Transverse colon (tissue), 4 donors: ENCODE measurements at regions not wholly inside any gene's neighbourhood (a gene's known extent, or its start where the extent isn't known, plus 50 kb on each side); places are given as distances from the start of the nearest gene placed in this dataset.

Experiments
- DNase-seq: peaks from one replicate; pipeline ENCODE4 v3.0.0-alpha.2; 2019
- H3K27ac ChIP-seq, 4 donors: fragments of 200-600 bp; sonication (generic); 2 replicates each; pipeline ENCODE4 v1.5.1; 2016 to 2018; ENCODE audit warnings: inconsistent platforms in 4 of 4
- H3K27me3 ChIP-seq: fragments of 200-600 bp; sonication (generic); 2 replicates; pipeline ENCODE4 v1.5.1; 2017; ENCODE audit warnings: inconsistent platforms
- H3K36me3 ChIP-seq, 4 donors: fragments of 200-600 bp; sonication (generic); 2 replicates each; pipeline ENCODE4 v1.5.1; 2017 to 2019; ENCODE audit warnings: inconsistent platforms in 4 of 4
- H3K4me1 ChIP-seq, 4 donors: fragments of 200-600 bp; sonication (generic); 2 replicates each; pipeline ENCODE4 v1.5.1; 2017 to 2020; ENCODE audit warnings: inconsistent platforms in 4 of 4
- H3K4me3 ChIP-seq, 4 donors: fragments of 200-600 bp; sonication (generic); 1 replicate in 1 of 4; 2 replicates in 3 of 4; pipeline versions ENCODE4 v1.5.1 to v1.6.1; 2017 to 2019; ENCODE audit warnings: inconsistent platforms in 4 of 4
- H3K9me3 ChIP-seq, 2 donors: fragments of 200-600 bp; sonication (generic); 2 replicates each; pipeline ENCODE4 v1.5.1; 2017 to 2019; ENCODE audit warnings: inconsistent platforms in 2 of 2
- EP300 ChIP-seq: sonication (generic); formaldehyde crosslinking; IDR thresholded peaks from one replicate; pipeline ENCODE4 v1.6.1; 2017; ENCODE audit warnings: antibody characterized with exemption, low read depth
- POLR2A ChIP-seq: fragments of 450-650 bp; IDR thresholded peaks from one replicate; pipeline ENCODE4 v1.6.1; 2016; ENCODE audit warnings: antibody characterized with exemption, mild to moderate bottlenecking, moderate library complexity
- POLR2AphosphoS5 ChIP-seq, 3 donors: sonication (generic); formaldehyde crosslinking; IDR thresholded peaks; one replicate each; pipeline ENCODE4 v1.6.1; 2016; ENCODE audit warnings: antibody characterized with exemption in 3 of 3
- WGBS, 2 donors: methylation state at CpG; one replicate each; pipeline ENCODE4 v1.1.5; 2018; ENCODE audit warnings: low coverage in 1 of 2; 5-methylcytosine and 5-hydroxymethylcytosine counted together
- in situ Hi-C, 4 donors: fragments of 200-750 bp; cut with MboI; loops; one replicate each; pipeline versions ENCODE4 v1.15.0 to v1.15.1; 2017; ENCODE audit warnings: low sequenced_read_pairs in 3 of 4, low pct_ligation_motif_present in 1 of 4, low pct_unique_long_range_greater_than_20kb in 1 of 4
- intact Hi-C: fragments of 100-400 bp; cut with DNase I; formaldehyde crosslinking; loops from one replicate; pipeline ENCODE4 v1.15.1; 2023; ENCODE audit warnings: low total_unique reads
- TF ChIP-seq, protein P1 (sequence below), 5 experiments: fragments of 200-600 bp in 3 of 5; fragments of 450-650 bp in 2 of 5; sonication (generic) in 3 of 5; IDR thresholded peaks; 1 replicate in 2 of 5; 2 replicates in 3 of 5; pipeline ENCODE4 v1.5.1; 2016 to 2017; ENCODE audit warnings: antibody characterized with exemption in 5 of 5, inconsistent platforms in 3 of 5, mild to moderate bottlenecking in 2 of 5, moderate library complexity in 1 of 5

DNA sequence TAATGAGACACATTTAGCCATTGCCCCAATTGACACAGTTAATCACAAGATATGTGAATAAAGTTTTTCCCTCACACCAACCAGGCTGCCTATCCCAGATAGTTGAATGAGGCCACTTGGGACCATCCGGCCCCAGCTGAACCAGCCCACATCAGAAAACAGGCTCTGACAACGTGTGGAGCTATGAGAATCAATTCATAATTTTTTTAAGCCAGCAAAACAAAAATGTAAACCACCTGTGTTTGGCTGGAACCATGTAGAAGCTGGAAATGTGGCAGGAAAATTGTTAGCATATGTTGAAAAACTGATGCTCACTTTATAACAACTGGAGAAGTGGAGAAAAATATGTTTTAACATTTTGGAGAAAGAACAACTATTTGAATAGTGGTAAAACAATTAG is 1161.3 kb downstream of the SLITRK1 start:
- H3K4me3 ChIP-seq, result no peak overlapping the region
- no peak for DNase-seq
- 0 to 63% methylated on average over 1 to 2 of the region's 2 CpGs for WGBS, 2 donors
- no peaks in the 10 kb centered on the region for H3K36me3 ChIP-seq
- no peak for TF ChIP-seq POLR2A
- TF ChIP-seq POLR2AphosphoS5 (IDR thresholded peaks at IDR 0.05), result no peak
- TF ChIP-seq, protein P1, sequence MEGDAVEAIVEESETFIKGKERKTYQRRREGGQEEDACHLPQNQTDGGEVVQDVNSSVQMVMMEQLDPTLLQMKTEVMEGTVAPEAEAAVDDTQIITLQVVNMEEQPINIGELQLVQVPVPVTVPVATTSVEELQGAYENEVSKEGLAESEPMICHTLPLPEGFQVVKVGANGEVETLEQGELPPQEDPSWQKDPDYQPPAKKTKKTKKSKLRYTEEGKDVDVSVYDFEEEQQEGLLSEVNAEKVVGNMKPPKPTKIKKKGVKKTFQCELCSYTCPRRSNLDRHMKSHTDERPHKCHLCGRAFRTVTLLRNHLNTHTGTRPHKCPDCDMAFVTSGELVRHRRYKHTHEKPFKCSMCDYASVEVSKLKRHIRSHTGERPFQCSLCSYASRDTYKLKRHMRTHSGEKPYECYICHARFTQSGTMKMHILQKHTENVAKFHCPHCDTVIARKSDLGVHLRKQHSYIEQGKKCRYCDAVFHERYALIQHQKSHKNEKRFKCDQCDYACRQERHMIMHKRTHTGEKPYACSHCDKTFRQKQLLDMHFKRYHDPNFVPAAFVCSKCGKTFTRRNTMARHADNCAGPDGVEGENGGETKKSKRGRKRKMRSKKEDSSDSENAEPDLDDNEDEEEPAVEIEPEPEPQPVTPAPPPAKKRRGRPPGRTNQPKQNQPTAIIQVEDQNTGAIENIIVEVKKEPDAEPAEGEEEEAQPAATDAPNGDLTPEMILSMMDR (IDR thresholded peaks at IDR 0.05), result no peak
- TF ChIP-seq EP300, result no peak
- peaks cover 0 to 5% of the 10 kb centered on the region in 2 donors for H3K9me3 ChIP-seq
- intact Hi-C loops (loop anchor here (5.0 kb wide), 1 partner anchor 1079 kb away; no protein-coding TSS in a partner anchor), in situ Hi-C loops (no loop called here)
- no peak overlapping the region for H3K27ac ChIP-seq
- no peaks in the 10 kb centered on the region for H3K27me3 ChIP-seq
- H3K4me1 ChIP-seq, result no peaks in the 10 kb centered on the region

DNA sequence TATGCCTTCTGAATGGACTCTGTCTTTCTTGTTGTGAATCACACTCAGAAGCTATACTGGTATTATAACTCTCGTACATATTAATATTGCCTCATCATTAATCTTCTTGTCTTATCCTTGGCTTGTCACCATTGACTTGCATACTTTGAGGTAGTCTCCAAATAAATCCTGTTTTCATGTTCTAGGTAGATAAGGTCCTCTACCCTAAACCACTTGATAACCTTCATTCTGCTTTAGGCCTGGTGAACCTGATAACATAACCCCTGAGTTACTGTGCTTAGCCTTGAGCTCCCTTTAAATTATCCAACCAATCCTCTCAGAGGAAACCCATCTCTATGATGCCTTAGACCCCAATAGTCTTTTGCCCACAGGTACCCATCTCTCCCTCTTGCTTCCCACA is 1162.3 kb downstream of the SLITRK1 start:
- H3K9me3 ChIP-seq, result peaks cover 0 to 5% of the 10 kb centered on the region in 2 donors
- TF ChIP-seq POLR2AphosphoS5 (IDR thresholded peaks at IDR 0.05) (no peak), POLR2A (no peak), EP300 (no peak)
- TF ChIP-seq, protein P1 (IDR thresholded peaks at IDR 0.05), result no peak
- no peak overlapping the region for H3K4me3 ChIP-seq
- no peaks in the 10 kb centered on the region for H3K4me1 ChIP-seq
- intact Hi-C loops (loop anchor here (5.0 kb wide), 1 partner anchor 1078 kb away; no protein-coding TSS in a partner anchor), in situ Hi-C loops (no loop called here)
- no peak overlapping the region for H3K27ac ChIP-seq
- no peak for DNase-seq
- no peaks in the 10 kb centered on the region for H3K36me3 ChIP-seq
- WGBS, 2 donors, result 80 to 100% methylated on average over 1 of the region's 1 CpG
- no peaks in the 10 kb centered on the region for H3K27me3 ChIP-seq

DNA sequence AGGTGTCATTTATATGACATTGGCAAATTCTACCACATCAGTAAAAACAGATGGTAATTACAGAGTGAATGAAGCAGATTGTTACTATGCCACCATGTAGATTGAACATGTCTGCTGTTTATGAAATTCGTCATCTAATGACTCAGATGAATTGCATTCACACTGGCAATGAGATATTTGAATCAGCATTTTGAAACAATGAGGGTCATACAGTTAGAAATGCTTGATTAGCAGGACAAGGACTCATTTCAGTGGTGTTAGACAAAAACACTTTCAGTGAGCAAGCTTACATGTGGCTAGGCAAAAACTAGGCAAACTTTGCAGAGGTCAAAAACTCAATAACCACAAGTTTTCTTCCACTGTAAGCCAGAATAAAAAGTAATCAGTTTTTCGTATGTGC is 1165.0 kb downstream of the SLITRK1 start:
- Histone ChIP-seq H3K27me3 (no peaks in the 10 kb centered on the region), H3K9me3 (peaks cover 0 to 5% of the 10 kb centered on the region in 2 donors), H3K4me1 (no peaks in the 10 kb centered on the region), H3K27ac (no peak overlapping the region), H3K36me3 (no peaks in the 10 kb centered on the region), H3K4me3 (no peak overlapping the region)
- DNase-seq, result no peak
- WGBS, 2 donors, result 66 to 75% methylated on average over 2 of the region's 2 CpGs
- in situ Hi-C loops, result no loop called here
- intact Hi-C loops, result no loop called here
- TF ChIP-seq EP300 (no peak), POLR2A (no peak), POLR2AphosphoS5 (IDR thresholded peaks at IDR 0.05) (no peak)
- TF ChIP-seq, protein P1 (IDR thresholded peaks at IDR 0.05), result no peak

DNA sequence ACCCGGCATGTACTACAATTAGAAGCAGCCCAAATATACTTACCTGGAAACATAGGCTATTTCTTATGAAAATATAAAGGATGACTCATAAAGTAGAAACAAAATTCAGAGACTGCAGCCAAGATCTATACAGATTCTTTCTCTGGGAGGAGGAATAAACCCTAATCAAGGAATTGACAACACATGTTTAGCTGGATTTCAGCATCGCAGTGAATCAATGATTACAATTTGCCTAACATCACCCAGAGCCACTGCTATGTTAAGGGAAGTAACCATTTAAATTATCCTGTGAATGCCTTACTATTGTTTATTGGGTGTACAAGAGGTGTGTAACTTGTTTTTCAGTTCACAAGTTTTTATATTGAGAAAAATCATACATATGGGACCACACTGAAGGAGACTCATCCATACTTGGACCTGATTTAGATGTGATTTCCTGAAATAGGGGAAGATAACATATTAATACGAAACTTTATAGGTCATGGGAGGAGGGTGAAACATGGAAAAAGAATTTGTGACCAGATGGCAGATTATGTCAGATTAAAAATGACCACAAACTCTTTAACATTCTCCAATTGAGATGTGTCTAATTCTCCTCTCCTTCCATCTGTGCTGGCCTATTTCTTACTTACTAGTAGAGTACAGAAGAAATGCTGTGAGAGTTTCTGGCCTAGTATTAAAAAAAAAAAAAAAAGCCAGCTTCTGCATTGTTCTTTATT is 1168.4 kb downstream of the SLITRK1 start:
- intact Hi-C loops, result no loop called here
- H3K27ac ChIP-seq, result no peak overlapping the region
- no peaks in the 10 kb centered on the region for H3K27me3 ChIP-seq
- no peaks in the 10 kb centered on the region for H3K36me3 ChIP-seq
- H3K4me3 ChIP-seq, result no peak overlapping the region
- no peak for DNase-seq
- peaks cover 0 to under 1% of the 10 kb centered on the region in 2 donors for H3K9me3 ChIP-seq
- H3K4me1 ChIP-seq, result no peaks in the 10 kb centered on the region
- no peak for TF ChIP-seq POLR2A
- in situ Hi-C loops, result no loop called here
- 63 to 81% methylated on average over 3 of the region's 3 CpGs for WGBS, 2 donors

DNA sequence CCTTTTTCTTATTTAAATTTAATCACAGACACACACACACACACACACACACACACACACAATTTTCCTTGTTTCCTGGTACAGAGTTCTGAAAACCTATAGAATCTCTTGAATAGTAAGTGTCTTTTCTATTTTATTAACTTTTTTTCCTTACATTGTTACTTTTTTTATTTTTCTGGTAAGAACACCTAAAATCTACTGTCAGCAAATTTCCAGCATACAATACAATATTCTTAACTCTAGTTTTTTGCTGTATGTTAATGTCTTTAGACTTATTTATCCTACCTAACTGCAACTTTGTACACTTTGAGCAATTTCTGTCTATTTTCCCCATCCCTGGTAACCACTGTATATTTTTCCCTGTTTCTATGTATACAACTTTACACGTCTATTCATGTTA is 1179.8 kb downstream of the SLITRK1 start:
- H3K36me3 ChIP-seq, result no peaks in the 10 kb centered on the region
- H3K4me1 ChIP-seq, result no peaks in the 10 kb centered on the region
- in situ Hi-C loops, result no loop called here
- intact Hi-C loops, result no loop called here
- TF ChIP-seq POLR2A (no peak), POLR2AphosphoS5 (IDR thresholded peaks at IDR 0.05) (no peak), EP300 (no peak)
- TF ChIP-seq, protein P1 (IDR thresholded peaks at IDR 0.05), result no peak
- H3K9me3 ChIP-seq, result no peaks in the 10 kb centered on the region
- H3K4me3 ChIP-seq, result no peak overlapping the region
- WGBS, 2 donors, result 74 to 86% methylated on average over 1 of the region's 1 CpG
- DNase-seq, result no peak
- no peaks in the 10 kb centered on the region for H3K27me3 ChIP-seq
- no peak overlapping the region for H3K27ac ChIP-seq
